Upper lobe of left lung (tissue), 6 donors: ENCODE measurements at regions not wholly inside any gene's neighbourhood (a gene's known extent, or its start where the extent isn't known, plus 50 kb on each side); places are given as distances from the start of the nearest gene placed in this dataset.

Source experiments
- ATAC-seq, 2 donors: fragments of 200-7000 bp; cut with Tn5 transposase; one replicate each; pipeline ENCODE4 v1.9.1; 2022; ENCODE audit warnings: mild to moderate bottlenecking in 2 of 2, moderate library complexity in 2 of 2; ENCODE audit not compliant: low FRiP score in 2 of 2
- DNase-seq, 2 donors: peaks; one replicate each; pipeline ENCODE4 v3.0.0-alpha.2; 2019 to 2020
- H3K27ac ChIP-seq, 4 donors: fragments of 200-600 bp; sonication (generic); one replicate each; pipeline ENCODE4 v1.5.1; 2016 to 2019
- H3K27me3 ChIP-seq, 4 donors: fragments of 200-600 bp; sonication (generic); one replicate each; pipeline ENCODE4 v1.5.1; 2017 to 2019
- H3K36me3 ChIP-seq, 4 donors: fragments of 200-600 bp; sonication (generic); one replicate each; pipeline ENCODE4 v1.5.1; 2016 to 2019
- H3K4me1 ChIP-seq, 4 donors: fragments of 200-600 bp; sonication (generic); one replicate each; pipeline ENCODE4 v1.5.1; 2018 to 2019
- H3K4me3 ChIP-seq, 4 donors: fragments of 200-600 bp; sonication (generic); one replicate each; pipeline ENCODE4 v1.5.1; 2017 to 2019; ENCODE audit warnings: mild to moderate bottlenecking in 2 of 4, moderate library complexity in 1 of 4
- H3K9me3 ChIP-seq, 4 donors: fragments of 200-600 bp; sonication (generic); one replicate each; pipeline ENCODE4 v1.5.1; 2018 to 2019
- EP300 ChIP-seq, 4 donors: sonication (generic); formaldehyde crosslinking; IDR thresholded peaks; one replicate each; pipeline ENCODE4 v1.5.1; 2017; ENCODE audit warnings: antibody characterized with exemption in 4 of 4, control low read depth in 2 of 4
- POLR2A ChIP-seq, 4 donors: fragments of 450-650 bp; IDR thresholded peaks; one replicate each; pipeline ENCODE4 v1.5.1; 2016 to 2017; ENCODE audit warnings: antibody characterized with exemption in 4 of 4, mild to moderate bottlenecking in 2 of 4
- POLR2AphosphoS5 ChIP-seq, 2 donors: sonication (generic); formaldehyde crosslinking; IDR thresholded peaks; one replicate each; pipeline ENCODE4 v1.5.1; 2017; ENCODE audit warnings: antibody characterized with exemption in 2 of 2
- WGBS, 2 donors: methylation state at CpG; one replicate each; pipeline ENCODE4 v1.1.5; 2017 to 2018; 5-methylcytosine and 5-hydroxymethylcytosine counted together
- TF ChIP-seq, protein P1 (sequence below), 6 experiments: fragments of 450-650 bp in 4 of 6; fragments of 200-600 bp in 2 of 6; sonication (generic) in 2 of 6; IDR thresholded peaks; one replicate each; pipeline ENCODE4 v1.5.1; 2016 to 2019; ENCODE audit warnings: antibody characterized with exemption in 6 of 6
- donor health status: DM: no; HTN: no; CAD: no; lungs with moderate emphysema.
- donor health status: DM: no; HTN: yes; CAD: no; lungs with severe emphysema.

DNA sequence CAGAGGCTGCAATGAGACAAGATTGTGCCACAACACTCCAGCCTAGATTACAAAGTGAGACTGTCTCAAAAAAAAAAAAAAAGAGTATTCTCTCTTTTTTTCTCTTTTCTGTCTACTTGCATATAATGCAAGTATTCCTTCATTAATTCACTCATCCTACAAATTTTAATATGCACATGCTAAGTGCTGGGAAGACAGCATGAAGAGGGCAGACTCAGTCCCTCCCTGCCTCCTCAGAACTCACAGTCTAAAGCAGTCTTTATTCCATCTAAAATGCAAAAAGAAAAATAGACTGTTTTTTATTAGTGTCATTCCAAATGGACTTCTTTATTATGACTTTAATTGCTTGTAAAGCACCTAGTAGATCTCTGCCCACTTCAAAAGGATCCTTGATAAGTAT lies 85.6 kb downstream of the NKX6-1 start:
- no peaks in the 10 kb centered on the region for H3K27me3 ChIP-seq
- ATAC-seq (no peak), DNase-seq (no peak)
- H3K4me1 ChIP-seq = no peaks in the 10 kb centered on the region
- H3K9me3 ChIP-seq = no peaks in the 10 kb centered on the region
- H3K36me3 ChIP-seq = no peaks in the 10 kb centered on the region
- TF ChIP-seq EP300 (IDR thresholded peaks at IDR 0.05) = no peak
- no peak for TF ChIP-seq POLR2A (IDR thresholded peaks at IDR 0.05)
- TF ChIP-seq, protein P1, sequence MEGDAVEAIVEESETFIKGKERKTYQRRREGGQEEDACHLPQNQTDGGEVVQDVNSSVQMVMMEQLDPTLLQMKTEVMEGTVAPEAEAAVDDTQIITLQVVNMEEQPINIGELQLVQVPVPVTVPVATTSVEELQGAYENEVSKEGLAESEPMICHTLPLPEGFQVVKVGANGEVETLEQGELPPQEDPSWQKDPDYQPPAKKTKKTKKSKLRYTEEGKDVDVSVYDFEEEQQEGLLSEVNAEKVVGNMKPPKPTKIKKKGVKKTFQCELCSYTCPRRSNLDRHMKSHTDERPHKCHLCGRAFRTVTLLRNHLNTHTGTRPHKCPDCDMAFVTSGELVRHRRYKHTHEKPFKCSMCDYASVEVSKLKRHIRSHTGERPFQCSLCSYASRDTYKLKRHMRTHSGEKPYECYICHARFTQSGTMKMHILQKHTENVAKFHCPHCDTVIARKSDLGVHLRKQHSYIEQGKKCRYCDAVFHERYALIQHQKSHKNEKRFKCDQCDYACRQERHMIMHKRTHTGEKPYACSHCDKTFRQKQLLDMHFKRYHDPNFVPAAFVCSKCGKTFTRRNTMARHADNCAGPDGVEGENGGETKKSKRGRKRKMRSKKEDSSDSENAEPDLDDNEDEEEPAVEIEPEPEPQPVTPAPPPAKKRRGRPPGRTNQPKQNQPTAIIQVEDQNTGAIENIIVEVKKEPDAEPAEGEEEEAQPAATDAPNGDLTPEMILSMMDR (IDR thresholded peaks at IDR 0.05) = no peak
- TF ChIP-seq POLR2AphosphoS5 (IDR thresholded peaks at IDR 0.05) = no peak
- H3K27ac ChIP-seq = no peak overlapping the region
- no peak overlapping the region for H3K4me3 ChIP-seq

DNA sequence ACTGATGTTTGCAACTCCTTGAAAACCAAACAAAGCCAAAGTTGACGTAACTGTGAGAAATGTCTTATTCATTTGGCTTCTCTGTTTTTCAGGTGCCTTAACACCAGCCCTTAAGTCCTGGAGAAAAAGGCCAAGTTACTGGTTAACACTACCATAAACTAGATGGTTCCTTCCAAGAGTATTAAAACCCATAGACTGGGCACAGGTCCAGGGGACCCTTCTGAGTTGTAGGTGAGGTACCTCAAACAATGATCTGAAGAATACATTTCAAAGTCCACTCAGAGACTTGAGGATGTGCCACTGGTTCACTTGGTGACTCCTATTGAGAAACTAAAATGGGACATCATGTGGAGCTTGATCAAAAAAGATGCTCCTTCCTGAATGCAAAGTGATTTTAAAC lies 87.0 kb downstream of the NKX6-1 start:
- no peak for TF ChIP-seq EP300 (IDR thresholded peaks at IDR 0.05)
- no peak for DNase-seq
- H3K4me3 ChIP-seq = no peak overlapping the region
- no peaks in the 10 kb centered on the region for H3K9me3 ChIP-seq
- H3K27me3 ChIP-seq = no peaks in the 10 kb centered on the region
- ATAC-seq = no peak
- 86 to 89% methylated on average over 1 of the region's 1 CpG for WGBS, 2 donors
- no peaks in the 10 kb centered on the region for H3K36me3 ChIP-seq
- H3K4me1 ChIP-seq = no peaks in the 10 kb centered on the region
- H3K27ac ChIP-seq = no peak overlapping the region

DNA sequence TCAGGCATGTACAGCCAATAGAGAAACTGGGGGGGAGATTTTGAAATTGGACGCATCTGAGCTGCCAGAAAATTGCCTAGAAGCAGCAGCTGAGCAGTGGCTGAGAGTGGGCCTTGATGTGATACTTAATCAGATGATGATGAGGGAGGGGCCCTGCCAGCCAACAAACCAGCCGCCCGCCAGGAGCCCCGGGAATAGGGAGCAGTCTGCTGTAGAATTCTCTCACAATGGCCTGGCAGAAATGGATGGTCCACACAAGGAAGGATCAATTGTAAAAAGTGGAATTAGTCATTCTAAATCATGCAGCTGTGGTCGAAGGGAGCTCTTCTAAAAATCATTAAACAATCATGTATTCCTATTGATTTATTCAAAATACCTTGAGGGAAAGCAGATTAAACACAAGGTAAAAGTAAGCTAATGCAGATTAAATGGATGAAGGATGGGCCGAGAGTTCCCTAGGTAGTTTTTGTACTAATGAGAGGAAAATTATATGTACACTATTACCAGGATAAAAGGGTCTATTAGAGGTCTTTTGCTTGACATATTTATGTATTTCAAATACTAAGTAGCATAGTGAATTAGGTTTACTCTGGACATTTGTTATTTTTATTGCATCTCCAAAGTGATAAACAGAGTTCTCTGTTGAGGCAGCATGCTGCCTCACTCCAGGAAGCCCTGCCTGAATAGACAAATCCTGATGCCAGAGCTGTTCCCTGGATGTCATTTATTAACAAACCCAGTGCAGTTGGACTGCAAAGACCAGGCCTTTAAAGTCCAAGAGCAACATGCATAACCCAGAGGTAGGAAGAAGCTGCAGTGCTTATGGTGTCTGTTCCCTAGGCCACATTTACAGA lies 91.3 kb downstream of the NKX6-1 start:
- H3K4me1 ChIP-seq = no peaks in the 10 kb centered on the region
- 82 to 84% methylated on average over 6 of the region's 6 CpGs for WGBS, 2 donors
- H3K27me3 ChIP-seq = no peaks in the 10 kb centered on the region
- no peaks in the 10 kb centered on the region for H3K36me3 ChIP-seq
- no peak overlapping the region for H3K4me3 ChIP-seq
- peak in 1 of 2 donors; percentile 9 for DNase-seq
- no peak overlapping the region for H3K27ac ChIP-seq
- TF ChIP-seq POLR2AphosphoS5 (IDR thresholded peaks at IDR 0.05) = no peak
- TF ChIP-seq, protein P1 (IDR thresholded peaks at IDR 0.05) = no peak
- no peak for TF ChIP-seq EP300 (IDR thresholded peaks at IDR 0.05)
- no peak for TF ChIP-seq POLR2A (IDR thresholded peaks at IDR 0.05)
- H3K9me3 ChIP-seq = no peaks in the 10 kb centered on the region
- ATAC-seq = no peak

DNA sequence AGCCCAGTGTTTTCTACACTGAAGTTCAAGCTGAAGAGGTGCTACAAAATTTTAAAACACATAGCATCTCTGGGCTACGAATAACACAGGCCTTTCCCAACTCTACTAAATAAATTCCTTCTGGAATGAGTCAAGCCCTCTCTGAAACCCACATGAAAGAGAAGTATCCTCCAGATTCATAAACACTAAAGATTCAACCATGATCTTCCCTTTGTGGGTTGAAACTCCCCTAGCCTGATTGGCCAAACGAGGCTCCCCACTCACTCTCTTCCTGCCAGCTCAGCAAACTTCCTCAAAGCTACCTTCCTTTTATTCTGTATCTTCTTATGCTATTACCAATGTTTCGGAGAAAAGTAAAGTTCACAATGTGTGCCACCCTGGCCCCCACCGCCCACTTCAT lies 95.4 kb downstream of the NKX6-1 start:
- TF ChIP-seq POLR2AphosphoS5 (IDR thresholded peaks at IDR 0.05) = no peak
- TF ChIP-seq, protein P1 (IDR thresholded peaks at IDR 0.05) = no peak
- no peak for TF ChIP-seq EP300 (IDR thresholded peaks at IDR 0.05)
- no peak for TF ChIP-seq POLR2A (IDR thresholded peaks at IDR 0.05)
- H3K27me3 ChIP-seq = no peaks in the 10 kb centered on the region
- DNase-seq (no peak), ATAC-seq (no peak)
- H3K36me3 ChIP-seq = no peaks in the 10 kb centered on the region
- H3K4me1 ChIP-seq = no peaks in the 10 kb centered on the region
- WGBS, 2 donors = 64 to 68% methylated on average over 4 of the region's 4 CpGs
- no peak overlapping the region for H3K27ac ChIP-seq
- no peaks in the 10 kb centered on the region for H3K9me3 ChIP-seq
- H3K4me3 ChIP-seq = no peak overlapping the region

DNA sequence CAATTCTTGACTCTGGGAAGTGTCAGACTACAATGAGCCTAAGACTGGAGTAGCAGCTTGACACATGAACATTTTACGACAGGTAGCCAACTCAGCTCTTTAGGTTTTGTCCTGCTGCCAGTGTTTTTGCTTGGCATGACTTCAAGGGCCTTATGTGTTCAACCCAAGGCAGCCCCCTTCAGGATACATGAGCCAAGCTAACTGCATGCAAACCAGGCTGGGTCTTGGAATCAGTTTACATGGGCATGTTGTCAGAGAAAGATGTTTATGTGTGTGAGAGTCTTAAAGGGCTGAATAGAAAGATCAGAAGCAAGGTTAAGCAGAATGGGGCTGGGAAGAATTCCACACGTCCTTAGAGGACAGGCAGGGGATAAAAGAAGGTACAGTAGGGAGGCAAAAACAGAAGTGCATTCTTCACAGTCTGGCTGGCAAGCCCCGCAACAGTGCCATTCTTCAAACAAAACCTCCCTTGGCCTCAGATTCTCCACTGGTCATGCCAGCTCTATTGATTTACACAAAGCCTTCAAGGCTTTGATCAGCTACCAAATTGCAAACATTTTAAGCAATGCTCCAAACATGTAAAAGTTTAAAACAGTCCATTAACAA lies 97.3 kb downstream of the NKX6-1 start:
- DNase-seq (no peak), ATAC-seq (no peak)
- no peak overlapping the region for H3K4me3 ChIP-seq
- no peaks in the 10 kb centered on the region for H3K4me1 ChIP-seq
- H3K27ac ChIP-seq = no peak overlapping the region
- TF ChIP-seq, protein P1 (IDR thresholded peaks at IDR 0.05) = no peak
- no peak for TF ChIP-seq POLR2AphosphoS5 (IDR thresholded peaks at IDR 0.05)
- H3K9me3 ChIP-seq = no peaks in the 10 kb centered on the region
- WGBS, 2 donors = 39 to 52% methylated on average over 3 of the region's 3 CpGs
- no peaks in the 10 kb centered on the region for H3K27me3 ChIP-seq
- H3K36me3 ChIP-seq = no peaks in the 10 kb centered on the region
